ENCODE measurements at regions not wholly inside any gene's neighbourhood (a gene's known extent, or its start where the extent isn't known, plus 50 kb on each side); places are given as distances from the start of the nearest gene placed in this dataset.
"Not testable (repeated sequence)": the region's sequence is repeated elsewhere in the genome, so short reads cannot be mapped to it uniquely, and the experiment has no call there.

DNA sequence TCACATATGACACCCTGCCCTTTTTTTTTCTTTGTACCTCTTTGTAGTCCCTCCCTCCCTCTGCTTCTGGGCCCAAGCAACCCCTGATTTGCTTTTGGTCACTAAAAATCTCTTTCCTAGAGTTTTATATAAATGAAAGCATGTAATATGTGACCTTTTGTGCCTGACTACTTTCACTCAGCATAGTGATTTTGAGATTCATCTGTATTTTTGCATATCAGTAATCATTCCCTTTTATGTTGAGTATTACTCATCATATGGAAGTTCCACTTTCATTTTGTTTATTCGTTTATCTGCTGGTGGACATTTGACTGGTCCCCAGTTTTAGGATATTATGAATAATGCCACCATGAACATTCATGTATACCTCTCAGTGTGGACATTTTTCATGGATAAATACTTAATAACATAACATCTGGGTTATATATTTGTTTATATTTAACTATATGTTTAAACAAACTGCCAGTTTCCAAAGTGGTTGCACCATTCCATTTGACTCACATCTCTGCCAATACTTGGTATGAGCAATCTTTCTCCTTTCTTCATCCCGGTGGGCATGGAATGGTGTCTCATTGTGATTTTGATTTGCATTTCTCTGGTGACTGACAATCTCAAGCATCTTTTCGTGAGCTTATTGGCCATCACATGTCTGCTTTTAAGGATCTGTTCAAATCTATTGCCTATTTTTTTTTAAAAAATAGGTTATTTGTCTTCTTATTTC is 115.7 kb upstream of the S1PR3 start:
- no peaks in the 10 kb centered on the region for H3K79me2 ChIP-seq (ENCODE audit: control insufficient read depth, insufficient read depth, low read length)
- no peaks in the 10 kb centered on the region for H3K79me1 ChIP-seq (ENCODE audit: low read length)
- no peak for DNase-seq
- no peaks in the 10 kb centered on the region for H3K27me3 ChIP-seq (ENCODE audit: insufficient read depth, low read length, poor library complexity)
- H2BK5ac ChIP-seq (ENCODE audit: low read length) = no peak overlapping the region
- H2AK5ac ChIP-seq (ENCODE audit: low read length) = no peak overlapping the region
- no peak overlapping the region for H3K18ac ChIP-seq (ENCODE audit: low read length)
- H4K5ac ChIP-seq (ENCODE audit: low read length) = no peak overlapping the region
- H2BK120ac ChIP-seq (ENCODE audit: low read depth, low read length) = no peak overlapping the region
- H3K9ac ChIP-seq (ENCODE audit: low read length) = no peak overlapping the region
- no CpG with 5 or more reads among the region's 3 CpGs for WGBS (ENCODE audit: extremely low coverage, insufficient coverage, low lambda C conversion rate)
- H3K36me3 ChIP-seq (ENCODE audit: control insufficient read depth, insufficient read depth, low read length) = no peaks in the 10 kb centered on the region
- H3K56ac ChIP-seq (ENCODE audit: low read length) = no peak overlapping the region
- no peak overlapping the region for H3K27ac ChIP-seq (ENCODE audit: low read depth, low read length)
- H4K8ac ChIP-seq (ENCODE audit: low read depth, low read length) = no peak overlapping the region
- no peaks in the 10 kb centered on the region for H3K4me1 ChIP-seq (ENCODE audit: control insufficient read depth, low read depth, low read length)
- H3K23ac ChIP-seq (ENCODE audit: low read length) = no peak overlapping the region
- no peak overlapping the region for H3K4me2 ChIP-seq (ENCODE audit: low read length)
- no peak overlapping the region for H3K4ac ChIP-seq (ENCODE audit: low read depth, low read length)
- H2BK15ac ChIP-seq (replicated peaks; ENCODE audit: low read depth) = no peak overlapping the region
- H3K4me3 ChIP-seq (ENCODE audit: low read length) = no peak overlapping the region

DNA sequence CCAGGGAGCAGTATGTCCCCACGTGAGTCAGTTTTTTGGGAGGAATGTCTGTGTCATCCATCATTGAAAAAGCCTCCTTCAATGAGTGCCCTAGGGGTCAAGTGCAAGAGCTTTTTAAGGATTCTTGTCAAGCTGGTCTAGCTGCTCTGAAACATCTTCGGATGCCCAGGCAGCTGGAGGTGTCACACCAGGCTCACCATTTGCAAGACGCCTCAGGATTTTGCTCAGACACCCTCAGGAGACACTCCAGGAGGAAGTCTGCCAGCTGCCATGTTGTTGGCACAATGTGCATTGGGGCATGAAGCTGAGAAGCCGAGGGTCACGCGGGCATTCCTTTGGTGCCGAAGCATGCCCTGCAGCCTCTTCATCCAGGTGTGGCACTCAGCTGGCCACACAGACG is 111.1 kb upstream of the S1PR3 start:
- H3K79me2 ChIP-seq (ENCODE audit: control insufficient read depth, insufficient read depth, low read length) = no peaks in the 10 kb centered on the region
- H3K56ac ChIP-seq (ENCODE audit: low read length) = no peak overlapping the region
- H3K23ac ChIP-seq (ENCODE audit: low read length) = no peak overlapping the region
- H2BK120ac ChIP-seq (ENCODE audit: low read depth, low read length) = no peak overlapping the region
- no peaks in the 10 kb centered on the region for H3K79me1 ChIP-seq (ENCODE audit: low read length)
- no peak overlapping the region for H3K4ac ChIP-seq (ENCODE audit: low read depth, low read length)
- H3K4me3 ChIP-seq (ENCODE audit: low read length) = no peak overlapping the region
- no peaks in the 10 kb centered on the region for H3K36me3 ChIP-seq (ENCODE audit: control insufficient read depth, insufficient read depth, low read length)
- no peak overlapping the region for H3K4me2 ChIP-seq (ENCODE audit: low read length)
- no peak overlapping the region for H3K27ac ChIP-seq (ENCODE audit: low read depth, low read length)
- H2BK15ac ChIP-seq (replicated peaks; ENCODE audit: low read depth) = no peak overlapping the region
- WGBS (ENCODE audit: extremely low coverage, insufficient coverage, low lambda C conversion rate) = no CpG with 5 or more reads among the region's 8 CpGs
- H3K9ac ChIP-seq (ENCODE audit: low read length) = no peak overlapping the region
- no peaks in the 10 kb centered on the region for H3K27me3 ChIP-seq (ENCODE audit: insufficient read depth, low read length, poor library complexity)
- H3K18ac ChIP-seq (ENCODE audit: low read length) = no peak overlapping the region
- H4K8ac ChIP-seq (ENCODE audit: low read depth, low read length) = no peak overlapping the region
- no peak overlapping the region for H2AK5ac ChIP-seq (ENCODE audit: low read length)
- no peak overlapping the region for H4K5ac ChIP-seq (ENCODE audit: low read length)
- no peak for DNase-seq
- no peak overlapping the region for H2BK5ac ChIP-seq (ENCODE audit: low read length)
- no peaks in the 10 kb centered on the region for H3K4me1 ChIP-seq (ENCODE audit: control insufficient read depth, low read depth, low read length)

GRCh38 chr9:88884291-88884690 is 107.0 kb upstream of the S1PR3 start:
- WGBS (ENCODE audit: extremely low coverage, insufficient coverage, low lambda C conversion rate) = no CpG with 5 or more reads among the region's 1 CpG
- H3K23ac ChIP-seq (ENCODE audit: low read length) = not testable (repeated sequence)

GRCh38 chr9:88886762-88887161 is 104.5 kb upstream of the S1PR3 start:
- WGBS (ENCODE audit: extremely low coverage, insufficient coverage, low lambda C conversion rate) = no CpG with 5 or more reads among the region's 2 CpGs

More at GRCh38 chr9:88884291-88884690, 107.0 kb upstream of the S1PR3 start:
- not testable (repeated sequence) for H3K9ac ChIP-seq (ENCODE audit: low read length); H3K27me3 ChIP-seq (ENCODE audit: insufficient read depth, low read length, poor library complexity); H3K79me2 ChIP-seq (ENCODE audit: control insufficient read depth, insufficient read depth, low read length); H2AK5ac ChIP-seq (ENCODE audit: low read length); H4K5ac ChIP-seq (ENCODE audit: low read length); H3K27ac ChIP-seq (ENCODE audit: low read depth, low read length); H3K4ac ChIP-seq (ENCODE audit: low read depth, low read length); H4K8ac ChIP-seq (ENCODE audit: low read depth, low read length); H3K36me3 ChIP-seq (ENCODE audit: control insufficient read depth, insufficient read depth, low read length); H3K18ac ChIP-seq (ENCODE audit: low read length); H3K4me1 ChIP-seq (ENCODE audit: control insufficient read depth, low read depth, low read length); H3K4me3 ChIP-seq (ENCODE audit: low read length); H3K79me1 ChIP-seq (ENCODE audit: low read length); H2BK15ac ChIP-seq (replicated peaks; ENCODE audit: low read depth); DNase-seq; H3K4me2 ChIP-seq (ENCODE audit: low read length); H2BK120ac ChIP-seq (ENCODE audit: low read depth, low read length); H3K56ac ChIP-seq (ENCODE audit: low read length); H2BK5ac ChIP-seq (ENCODE audit: low read length)

GRCh38 chr9:88889386-88889785 is 101.9 kb upstream of the S1PR3 start:
- no peak overlapping the region for H4K8ac ChIP-seq (ENCODE audit: low read depth, low read length)
- H3K27ac ChIP-seq (ENCODE audit: low read depth, low read length) = no peak overlapping the region
- H3K4ac ChIP-seq (ENCODE audit: low read depth, low read length) = no peak overlapping the region
- no peak overlapping the region for H2AK5ac ChIP-seq (ENCODE audit: low read length)
- H2BK120ac ChIP-seq (ENCODE audit: low read depth, low read length) = no peak overlapping the region
- no peak overlapping the region for H2BK5ac ChIP-seq (ENCODE audit: low read length)
- H3K56ac ChIP-seq (ENCODE audit: low read length) = no peak overlapping the region
- H3K4me2 ChIP-seq (ENCODE audit: low read length) = no peak overlapping the region
- no peak overlapping the region for H3K23ac ChIP-seq (ENCODE audit: low read length)
- H3K79me1 ChIP-seq (ENCODE audit: low read length) = no peaks in the 10 kb centered on the region
- no peak overlapping the region for H3K18ac ChIP-seq (ENCODE audit: low read length)
- no CpG with 5 or more reads among the region's 4 CpGs for WGBS (ENCODE audit: extremely low coverage, insufficient coverage, low lambda C conversion rate)
- H3K36me3 ChIP-seq (ENCODE audit: control insufficient read depth, insufficient read depth, low read length) = no peaks in the 10 kb centered on the region
- no peaks in the 10 kb centered on the region for H3K4me1 ChIP-seq (ENCODE audit: control insufficient read depth, low read depth, low read length)
- H3K4me3 ChIP-seq (ENCODE audit: low read length) = no peak overlapping the region
- no peak overlapping the region for H3K9ac ChIP-seq (ENCODE audit: low read length)
- H3K27me3 ChIP-seq (ENCODE audit: insufficient read depth, low read length, poor library complexity) = no peaks in the 10 kb centered on the region
- H3K79me2 ChIP-seq (ENCODE audit: control insufficient read depth, insufficient read depth, low read length) = no peaks in the 10 kb centered on the region
- no peak overlapping the region for H4K5ac ChIP-seq (ENCODE audit: low read length)
- H2BK15ac ChIP-seq (replicated peaks; ENCODE audit: low read depth) = no peak overlapping the region
- no peak for DNase-seq

More at GRCh38 chr9:88886762-88887161, 104.5 kb upstream of the S1PR3 start:
- H3K27me3 ChIP-seq (ENCODE audit: insufficient read depth, low read length, poor library complexity); H2BK120ac ChIP-seq (ENCODE audit: low read depth, low read length); H3K4me1 ChIP-seq (ENCODE audit: control insufficient read depth, low read depth, low read length); H2AK5ac ChIP-seq (ENCODE audit: low read length); H4K5ac ChIP-seq (ENCODE audit: low read length); H3K36me3 ChIP-seq (ENCODE audit: control insufficient read depth, insufficient read depth, low read length); H3K79me2 ChIP-seq (ENCODE audit: control insufficient read depth, insufficient read depth, low read length); H2BK5ac ChIP-seq (ENCODE audit: low read length); H3K4me3 ChIP-seq (ENCODE audit: low read length); H3K27ac ChIP-seq (ENCODE audit: low read depth, low read length); H3K4ac ChIP-seq (ENCODE audit: low read depth, low read length); H3K79me1 ChIP-seq (ENCODE audit: low read length); H2BK15ac ChIP-seq (replicated peaks; ENCODE audit: low read depth); H3K18ac ChIP-seq (ENCODE audit: low read length); H4K8ac ChIP-seq (ENCODE audit: low read depth, low read length); H3K56ac ChIP-seq (ENCODE audit: low read length); H3K9ac ChIP-seq (ENCODE audit: low read length); H3K23ac ChIP-seq (ENCODE audit: low read length); H3K4me2 ChIP-seq (ENCODE audit: low read length): not testable (repeated sequence)
- DNase-seq = peak; percentile 14

GRCh38 chr9:88890546-88890945 is 100.7 kb upstream of the S1PR3 start:
- Histone ChIP-seq H3K27me3 (ENCODE audit: insufficient read depth, low read length, poor library complexity) (no peaks in the 10 kb centered on the region), H3K79me2 (ENCODE audit: control insufficient read depth, insufficient read depth, low read length) (no peaks in the 10 kb centered on the region), H2BK120ac (ENCODE audit: low read depth, low read length) (no peak overlapping the region), H3K79me1 (ENCODE audit: low read length) (no peaks in the 10 kb centered on the region), H4K5ac (ENCODE audit: low read length) (no peak overlapping the region), H2BK5ac (ENCODE audit: low read length) (no peak overlapping the region), H3K4me2 (ENCODE audit: low read length) (no peak overlapping the region), H2AK5ac (ENCODE audit: low read length) (no peak overlapping the region), H4K8ac (ENCODE audit: low read depth, low read length) (no peak overlapping the region), H3K9ac (ENCODE audit: low read length) (no peak overlapping the region), H3K27ac (ENCODE audit: low read depth, low read length) (no peak overlapping the region), H3K23ac (ENCODE audit: low read length) (no peak overlapping the region), H3K4me3 (ENCODE audit: low read length) (no peak overlapping the region), H3K56ac (ENCODE audit: low read length) (no peak overlapping the region), H3K4ac (ENCODE audit: low read depth, low read length) (no peak overlapping the region), H2BK15ac (replicated peaks; ENCODE audit: low read depth) (no peak overlapping the region), H3K18ac (ENCODE audit: low read length) (no peak overlapping the region), H3K4me1 (ENCODE audit: control insufficient read depth, low read depth, low read length) (no peaks in the 10 kb centered on the region), H3K36me3 (ENCODE audit: control insufficient read depth, insufficient read depth, low read length) (no peaks in the 10 kb centered on the region)
- DNase-seq = no peak
- no CpG with 5 or more reads among the region's 4 CpGs for WGBS (ENCODE audit: extremely low coverage, insufficient coverage, low lambda C conversion rate)
